ENCODE measurements at regions not wholly inside any gene's neighbourhood (a gene's known extent, or its start where the extent isn't known, plus 50 kb on each side); places are given as distances from the start of the nearest gene placed in this dataset.

DNA sequence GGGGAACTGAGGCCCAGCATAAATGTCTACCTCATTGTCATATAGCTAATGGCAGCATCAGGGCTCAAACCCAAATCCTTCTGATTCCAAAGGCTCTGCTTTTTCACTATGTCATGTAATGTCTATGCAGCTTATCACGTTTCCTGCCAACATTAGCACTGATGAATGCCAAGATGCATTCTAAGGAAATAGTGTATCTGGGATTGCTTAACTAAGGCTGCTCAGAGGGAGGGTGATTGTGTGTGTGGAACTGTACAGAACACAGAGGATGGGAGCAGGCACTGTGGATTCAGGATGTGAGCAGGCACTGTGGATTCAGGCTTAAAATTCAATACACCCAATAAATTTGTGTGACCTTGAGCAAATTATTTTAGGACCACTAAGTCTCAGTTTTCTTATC is 456.4 kb upstream of the DEPDC1 start:
- DNase-seq, result no peak
- CTCF ChIA-PET, result interaction anchor here (0.6 kb wide), 1 partner anchor 483 kb away, joined by 3 read pairs; no protein-coding TSS in a partner anchor
- H3K27me3 ChIP-seq (ENCODE audit: insufficient read depth), result no peaks in the 10 kb centered on the region
- H3K79me2 ChIP-seq (ENCODE audit: insufficient read depth), result no peaks in the 10 kb centered on the region
- 0 out of 2 replicates have a peak, but pooled peaks cover 5% of the 10 kb centered on the region for H3K9me3 ChIP-seq
- POLR2A ChIA-PET, result no interaction called here
- no peaks in the 10 kb centered on the region for H4K20me1 ChIP-seq (ENCODE audit: insufficient read depth)
- H3K4me1 ChIP-seq (ENCODE audit: control insufficient read depth in 1 of 2, insufficient read depth in 2 of 2, low read depth in 1 of 2, low read length in 1 of 2), result no peaks in the 10 kb centered on the region; a peak in 2 of 4 replicates
- 18% methylated on average over 1 of the region's 1 CpG for WGBS (ENCODE audit: low lambda C conversion rate)
- no peak overlapping the region for H3K9ac ChIP-seq
- no peak overlapping the region for H3K4me3 ChIP-seq (ENCODE audit: low read depth in 2 of 2, low read length in 1 of 2)
- no peaks in the 10 kb centered on the region for H3K36me3 ChIP-seq (replicated peaks in 1 of 2; ENCODE audit: control insufficient read depth in 1 of 2, insufficient read depth in 2 of 2, low read length in 1 of 2)
- H3K27ac ChIP-seq (ENCODE audit: low read depth in 2 of 2, low read length in 1 of 2), result no peak overlapping the region
- no peak overlapping the region for H3K4me2 ChIP-seq
- TF ChIP-seq TAF1 (IDR thresholded peaks at IDR 0.05; ENCODE audit: borderline replicate concordance, low read depth, low read length) (no peak), FOXJ3 (CRISPR knock-in tag; IDR thresholded peaks at IDR 0.05) (no peak), CHD2 (IDR thresholded peaks at IDR 0.05; ENCODE audit: low read length, partially characterized antibody) (no peak), EZH2phosphoT487 (IDR thresholded peaks at IDR 0.05; ENCODE audit: borderline replicate concordance, low read depth) (no peak), FOSL2 (IDR thresholded peaks at IDR 0.05; ENCODE audit: borderline replicate concordance, low read depth) (no peak), TCF12 (IDR thresholded peaks at IDR 0.05) (no peak), NFIC (IDR thresholded peaks at IDR 0.05; ENCODE audit: borderline replicate concordance) (no peak), RCOR1 (IDR thresholded peaks at IDR 0.05; ENCODE audit: low read length) (no peak), RAD21 (IDR thresholded peaks at IDR 0.05; ENCODE audit: low read length) (no peak), RXRA (IDR thresholded peaks at IDR 0.05; ENCODE audit: borderline replicate concordance, low read depth) (no peak), POLR2AphosphoS5 (IDR thresholded peaks at IDR 0.05; ENCODE audit: low read depth, low read length) (no peak)
- TF ChIP-seq, protein P1, sequence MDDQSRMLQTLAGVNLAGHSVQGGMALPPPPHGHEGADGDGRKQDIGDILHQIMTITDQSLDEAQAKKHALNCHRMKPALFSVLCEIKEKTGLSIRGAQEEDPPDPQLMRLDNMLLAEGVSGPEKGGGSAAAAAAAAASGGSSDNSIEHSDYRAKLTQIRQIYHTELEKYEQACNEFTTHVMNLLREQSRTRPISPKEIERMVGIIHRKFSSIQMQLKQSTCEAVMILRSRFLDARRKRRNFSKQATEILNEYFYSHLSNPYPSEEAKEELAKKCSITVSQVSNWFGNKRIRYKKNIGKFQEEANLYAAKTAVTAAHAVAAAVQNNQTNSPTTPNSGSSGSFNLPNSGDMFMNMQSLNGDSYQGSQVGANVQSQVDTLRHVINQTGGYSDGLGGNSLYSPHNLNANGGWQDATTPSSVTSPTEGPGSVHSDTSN (IDR thresholded peaks at IDR 0.05), result no peak
- TF ChIP-seq, protein P2, sequence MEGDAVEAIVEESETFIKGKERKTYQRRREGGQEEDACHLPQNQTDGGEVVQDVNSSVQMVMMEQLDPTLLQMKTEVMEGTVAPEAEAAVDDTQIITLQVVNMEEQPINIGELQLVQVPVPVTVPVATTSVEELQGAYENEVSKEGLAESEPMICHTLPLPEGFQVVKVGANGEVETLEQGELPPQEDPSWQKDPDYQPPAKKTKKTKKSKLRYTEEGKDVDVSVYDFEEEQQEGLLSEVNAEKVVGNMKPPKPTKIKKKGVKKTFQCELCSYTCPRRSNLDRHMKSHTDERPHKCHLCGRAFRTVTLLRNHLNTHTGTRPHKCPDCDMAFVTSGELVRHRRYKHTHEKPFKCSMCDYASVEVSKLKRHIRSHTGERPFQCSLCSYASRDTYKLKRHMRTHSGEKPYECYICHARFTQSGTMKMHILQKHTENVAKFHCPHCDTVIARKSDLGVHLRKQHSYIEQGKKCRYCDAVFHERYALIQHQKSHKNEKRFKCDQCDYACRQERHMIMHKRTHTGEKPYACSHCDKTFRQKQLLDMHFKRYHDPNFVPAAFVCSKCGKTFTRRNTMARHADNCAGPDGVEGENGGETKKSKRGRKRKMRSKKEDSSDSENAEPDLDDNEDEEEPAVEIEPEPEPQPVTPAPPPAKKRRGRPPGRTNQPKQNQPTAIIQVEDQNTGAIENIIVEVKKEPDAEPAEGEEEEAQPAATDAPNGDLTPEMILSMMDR (IDR thresholded peaks at IDR 0.05), result no peak
- TF ChIP-seq, protein P3, sequence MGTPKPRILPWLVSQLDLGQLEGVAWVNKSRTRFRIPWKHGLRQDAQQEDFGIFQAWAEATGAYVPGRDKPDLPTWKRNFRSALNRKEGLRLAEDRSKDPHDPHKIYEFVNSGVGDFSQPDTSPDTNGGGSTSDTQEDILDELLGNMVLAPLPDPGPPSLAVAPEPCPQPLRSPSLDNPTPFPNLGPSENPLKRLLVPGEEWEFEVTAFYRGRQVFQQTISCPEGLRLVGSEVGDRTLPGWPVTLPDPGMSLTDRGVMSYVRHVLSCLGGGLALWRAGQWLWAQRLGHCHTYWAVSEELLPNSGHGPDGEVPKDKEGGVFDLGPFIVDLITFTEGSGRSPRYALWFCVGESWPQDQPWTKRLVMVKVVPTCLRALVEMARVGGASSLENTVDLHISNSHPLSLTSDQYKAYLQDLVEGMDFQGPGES (IDR thresholded peaks at IDR 0.05; ENCODE audit: low read depth, low read length), result no peak
- TF ChIP-seq, protein P4, sequence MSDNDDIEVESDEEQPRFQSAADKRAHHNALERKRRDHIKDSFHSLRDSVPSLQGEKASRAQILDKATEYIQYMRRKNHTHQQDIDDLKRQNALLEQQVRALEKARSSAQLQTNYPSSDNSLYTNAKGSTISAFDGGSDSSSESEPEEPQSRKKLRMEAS (IDR thresholded peaks at IDR 0.05; ENCODE audit: low read depth), result no peak
- TF ChIP-seq, protein P5, sequence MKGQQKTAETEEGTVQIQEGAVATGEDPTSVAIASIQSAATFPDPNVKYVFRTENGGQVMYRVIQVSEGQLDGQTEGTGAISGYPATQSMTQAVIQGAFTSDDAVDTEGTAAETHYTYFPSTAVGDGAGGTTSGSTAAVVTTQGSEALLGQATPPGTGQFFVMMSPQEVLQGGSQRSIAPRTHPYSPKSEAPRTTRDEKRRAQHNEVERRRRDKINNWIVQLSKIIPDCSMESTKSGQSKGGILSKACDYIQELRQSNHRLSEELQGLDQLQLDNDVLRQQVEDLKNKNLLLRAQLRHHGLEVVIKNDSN (IDR thresholded peaks at IDR 0.05; ENCODE audit: borderline replicate concordance, low read depth), result no peak
- TF ChIP-seq, protein P6, sequence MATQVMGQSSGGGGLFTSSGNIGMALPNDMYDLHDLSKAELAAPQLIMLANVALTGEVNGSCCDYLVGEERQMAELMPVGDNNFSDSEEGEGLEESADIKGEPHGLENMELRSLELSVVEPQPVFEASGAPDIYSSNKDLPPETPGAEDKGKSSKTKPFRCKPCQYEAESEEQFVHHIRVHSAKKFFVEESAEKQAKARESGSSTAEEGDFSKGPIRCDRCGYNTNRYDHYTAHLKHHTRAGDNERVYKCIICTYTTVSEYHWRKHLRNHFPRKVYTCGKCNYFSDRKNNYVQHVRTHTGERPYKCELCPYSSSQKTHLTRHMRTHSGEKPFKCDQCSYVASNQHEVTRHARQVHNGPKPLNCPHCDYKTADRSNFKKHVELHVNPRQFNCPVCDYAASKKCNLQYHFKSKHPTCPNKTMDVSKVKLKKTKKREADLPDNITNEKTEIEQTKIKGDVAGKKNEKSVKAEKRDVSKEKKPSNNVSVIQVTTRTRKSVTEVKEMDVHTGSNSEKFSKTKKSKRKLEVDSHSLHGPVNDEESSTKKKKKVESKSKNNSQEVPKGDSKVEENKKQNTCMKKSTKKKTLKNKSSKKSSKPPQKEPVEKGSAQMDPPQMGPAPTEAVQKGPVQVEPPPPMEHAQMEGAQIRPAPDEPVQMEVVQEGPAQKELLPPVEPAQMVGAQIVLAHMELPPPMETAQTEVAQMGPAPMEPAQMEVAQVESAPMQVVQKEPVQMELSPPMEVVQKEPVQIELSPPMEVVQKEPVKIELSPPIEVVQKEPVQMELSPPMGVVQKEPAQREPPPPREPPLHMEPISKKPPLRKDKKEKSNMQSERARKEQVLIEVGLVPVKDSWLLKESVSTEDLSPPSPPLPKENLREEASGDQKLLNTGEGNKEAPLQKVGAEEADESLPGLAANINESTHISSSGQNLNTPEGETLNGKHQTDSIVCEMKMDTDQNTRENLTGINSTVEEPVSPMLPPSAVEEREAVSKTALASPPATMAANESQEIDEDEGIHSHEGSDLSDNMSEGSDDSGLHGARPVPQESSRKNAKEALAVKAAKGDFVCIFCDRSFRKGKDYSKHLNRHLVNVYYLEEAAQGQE (IDR thresholded peaks at IDR 0.05; ENCODE audit: low read depth, low read length), result no peak
- H3K9me2 ChIP-seq, result no peaks in the 10 kb centered on the region
- no peak overlapping the region for H2AFZ ChIP-seq (ENCODE audit: low read depth)
- peaks cover 7% of the 10 kb centered on the region for H3F3A ChIP-seq (replicated peaks; ENCODE audit: insufficient read depth)

Measured in SK-N-SH (cell line).